K562 (cell line): ENCODE measurements at regions not wholly inside any gene's neighbourhood (a gene's known extent, or its start where the extent isn't known, plus 50 kb on each side); places are given as distances from the start of the nearest gene placed in this dataset.

ENCODE experiments used
- ATAC-seq: fragments of 200-7000 bp; cut with Tn5 transposase; 3 replicates; pipeline ENCODE4 v1.9.1; 2020; ENCODE audit warnings: moderate library complexity
- BruUV-seq: library from RNA; stranded (reverse); fragments of 400-500 nt; replicated peaks from 2 replicates; lab custom pipeline; 2021; lab: Mats Ljungman, UMichigan
- CTCF ChIA-PET: fragments of 300-600 bp; formaldehyde crosslinking; extraction: SDS; loops from one replicate; lab custom pipeline; 2021; ENCODE audit warnings: low intra/inter-chr PET ratio; lab: Yijun Ruan, JAX
- POLR2A ChIA-PET: fragments of 300-600, 350-650 bp; sonication (Branson Sonifier 250); formaldehyde crosslinking; extraction: SDS; loops from one replicate; lab custom pipeline; 2021; ENCODE audit warnings: antibody characterized with exemption, inconsistent platforms; lab: Yijun Ruan, JAX
- DNase-seq, 4 experiments: peaks; one replicate each; pipeline versions ENCODE4 v3.0.0 to v3.0.0-alpha.2; 2011 to 2018; ENCODE audit warnings: low spot score in 3 of 4, mixed read lengths in 3 of 4; ENCODE audit errors: extremely low read depth in 1 of 4
- FAIRE-seq: peaks from 2 replicates; lab custom pipeline; 2011; peaks lifted over from hg19 to GRCh38; lab: Jason Lieb, UNC
- H2AFZ ChIP-seq: 2 replicates; pipeline ENCODE4 v1.6.0; 2011; ENCODE audit warnings: low read depth, low read length, control low read depth, inconsistent platforms
- H3K27ac ChIP-seq: fragments of 200-600 bp; 3 replicates; pipeline ENCODE4 v1.8.0; 2011; ENCODE audit warnings: low read depth, mild to moderate bottlenecking, control low read depth, inconsistent platforms, low read length, moderate library complexity, mixed read lengths; ENCODE audit errors: extremely low read depth
- H3K27me3 ChIP-seq, 2 experiments: fragments of 300-600 bp in 1 of 2; 2 replicates in 1 of 2; 3 replicates in 1 of 2; pipeline versions ENCODE4 v1.6.0 to v1.8.0; 2011; ENCODE audit warnings: inconsistent platforms in 2 of 2, low read length in 2 of 2, mild to moderate bottlenecking in 1 of 2, mixed read lengths in 1 of 2, moderate library complexity in 1 of 2; ENCODE audit not compliant: control insufficient read depth in 2 of 2, insufficient read depth in 2 of 2
- H3K36me3 ChIP-seq: fragments of 300-600 bp; 3 replicates; pipeline ENCODE4 v1.8.0; 2011; ENCODE audit warnings: mild to moderate bottlenecking, low read length, inconsistent platforms; ENCODE audit not compliant: control insufficient read depth, insufficient read depth
- H3K4me1 ChIP-seq, 2 experiments: fragments of 200-600 bp in 1 of 2; replicated peaks in 1 of 2; 2 replicates in 1 of 2; 3 replicates in 1 of 2; pipeline versions ENCODE4 v1.5.1 to v1.8.0; 2011; ENCODE audit warnings: inconsistent platforms in 2 of 2, low read length in 2 of 2, mild to moderate bottlenecking in 1 of 2, mixed read lengths in 1 of 2, moderate library complexity in 1 of 2; ENCODE audit not compliant: control insufficient read depth in 2 of 2, insufficient read depth in 2 of 2
- H3K4me2 ChIP-seq: 2 replicates; pipeline ENCODE4 v1.6.1; 2011; ENCODE audit warnings: low read length, control low read depth, inconsistent platforms, mixed read lengths; ENCODE audit not compliant: insufficient read depth
- H3K4me3 ChIP-seq: fragments of 200-600 bp; sonication (generic), shearing (Covaris generic); 2 replicates; pipeline ENCODE4 v1.5.1; 2016; ENCODE audit warnings: control low read depth, inconsistent platforms
- H3K79me2 ChIP-seq: fragments of 200-600 bp; 3 replicates; pipeline ENCODE4 v1.8.0; 2011; ENCODE audit warnings: low read length, inconsistent platforms; ENCODE audit not compliant: control insufficient read depth, insufficient read depth
- H3K9ac ChIP-seq, 2 experiments: 2 replicates each; pipeline versions ENCODE4 v1.6.0 to v1.6.1; 2011; ENCODE audit warnings: low read depth in 2 of 2, low read length in 2 of 2, control low read depth in 1 of 2, inconsistent platforms in 1 of 2, mild to moderate bottlenecking in 1 of 2, mixed read lengths in 1 of 2; ENCODE audit not compliant: insufficient read depth in 1 of 2
- H3K9me1 ChIP-seq: one replicate; pipeline ENCODE4 v1.6.0; 2011; ENCODE audit warnings: inconsistent platforms, mild to moderate bottlenecking, low read length, moderate library complexity; ENCODE audit not compliant: control insufficient read depth, insufficient read depth
- H3K9me3 ChIP-seq: replicated peaks from 2 replicates; pipeline ENCODE4 v1.5.1; 2011; ENCODE audit warnings: low read depth, low read length, inconsistent platforms; ENCODE audit not compliant: control insufficient read depth, insufficient read depth
- H4K20me1 ChIP-seq: replicated peaks from 2 replicates; pipeline ENCODE4 v1.6.1; 2011; ENCODE audit warnings: low read length, inconsistent platforms, mixed read lengths; ENCODE audit not compliant: control insufficient read depth, insufficient read depth
- ETV5 ChIP-seq: sonication (generic); formaldehyde crosslinking; IDR thresholded peaks from 2 replicates; pipeline ENCODE4 v1.4.0; 2020; ENCODE audit warnings: low read depth, mild to moderate bottlenecking, missing genetic modification reagents
- KAT7 ChIP-seq: sonication (generic); formaldehyde crosslinking; IDR thresholded peaks from 2 replicates; pipeline ENCODE4 v1.8.0; 2022; ENCODE audit warnings: missing genetic modification reagents, mild to moderate bottlenecking, borderline replicate concordance
- MTA3 ChIP-seq: fragments of 450-650 bp; formaldehyde crosslinking; IDR thresholded peaks from 2 replicates; pipeline ENCODE4 v1.6.1; 2017; ENCODE audit warnings: mild to moderate bottlenecking, borderline replicate concordance
- RERE ChIP-seq: sonication (generic); formaldehyde crosslinking; IDR thresholded peaks from 2 replicates; pipeline ENCODE4 v1.8.0; 2023; ENCODE audit warnings: missing genetic modification reagents, mild to moderate bottlenecking, borderline replicate concordance
- ZFP91 ChIP-seq: sonication (generic); formaldehyde crosslinking; IDR thresholded peaks from 2 replicates; pipeline ENCODE4 v1.8.0; 2022; ENCODE audit warnings: mild to moderate bottlenecking, missing genetic modification reagents
- ZNF12 ChIP-seq: sonication (generic); formaldehyde crosslinking; IDR thresholded peaks from 2 replicates; pipeline ENCODE4 v1.4.0; 2020; ENCODE audit warnings: mild to moderate bottlenecking, missing genetic modification reagents
- WGBS: fragments of 100-300 bp; shearing (Covaris generic); methylation state at CpG from one replicate; pipeline ENCODE4 v1.1.6; 2016; ENCODE audit warnings: low coverage, mixed read lengths; ENCODE audit not compliant: insufficient coverage; ENCODE audit errors: missing lambda C conversion rate; 5-methylcytosine and 5-hydroxymethylcytosine counted together
- in situ Hi-C: fragments of 300-500 bp; cut with MboI; formaldehyde crosslinking; loops from 4 replicates; pipeline ENCODE4 v1.15.0; 2018; ENCODE audit warnings: inconsistent platforms, mixed read lengths
- intact Hi-C: fragments of 100-400 bp; cut with micrococcal nuclease; formaldehyde crosslinking; loops from 2 replicates; pipeline ENCODE4 v1.14.2; 2022

- intact Hi-C loops, result no loop called here
- Histone ChIP-seq H3K4me1 (no peaks in the 10 kb centered on the region), H3K9ac (no peak overlapping the region), H4K20me1 (no peaks in the 10 kb centered on the region), H3K79me2 (no peaks in the 10 kb centered on the region), H3K4me2 (no peak overlapping the region), H3K4me3 (no peak overlapping the region), H3K9me3 (no peaks in the 10 kb centered on the region; the same call in none of the 2 replicates)
- no peak for FAIRE-seq
- in situ Hi-C loops, result no loop called here
- no peak for DNase-seq
- CTCF ChIA-PET, result no interaction called here
- TF ChIP-seq MTA3 (no peak), ZNF12 (CRISPR knock-in tag) (no peak), RERE (no peak), KAT7 (CRISPR knock-in tag) (no peak), ETV5 (no peak), ZFP91 (CRISPR knock-in tag) (no peak)
- TF ChIP-seq, all 486 proteins: peak for 0
- no peak for ATAC-seq
- H3K9me1 ChIP-seq, result no peaks in the 10 kb centered on the region
- BruUV-seq, result no TSS peak
- H2AFZ ChIP-seq, result no peak overlapping the region
- POLR2A ChIA-PET, result no interaction called here
- 0% methylated on average over 1 of the region's 1 CpG for WGBS
- no peaks in the 10 kb centered on the region for H3K36me3 ChIP-seq
- no peaks in the 10 kb centered on the region for H3K27me3 ChIP-seq
- no peak overlapping the region for H3K27ac ChIP-seq
These were observed 465.2 kb downstream of the LRIG3 start for GRCh38 chr12:58455136-58455535.
